ENCODE measurements at regions not wholly inside any gene's neighbourhood (a gene's known extent, or its start where the extent isn't known, plus 50 kb on each side); places are given as distances from the start of the nearest gene placed in this dataset.

DNA sequence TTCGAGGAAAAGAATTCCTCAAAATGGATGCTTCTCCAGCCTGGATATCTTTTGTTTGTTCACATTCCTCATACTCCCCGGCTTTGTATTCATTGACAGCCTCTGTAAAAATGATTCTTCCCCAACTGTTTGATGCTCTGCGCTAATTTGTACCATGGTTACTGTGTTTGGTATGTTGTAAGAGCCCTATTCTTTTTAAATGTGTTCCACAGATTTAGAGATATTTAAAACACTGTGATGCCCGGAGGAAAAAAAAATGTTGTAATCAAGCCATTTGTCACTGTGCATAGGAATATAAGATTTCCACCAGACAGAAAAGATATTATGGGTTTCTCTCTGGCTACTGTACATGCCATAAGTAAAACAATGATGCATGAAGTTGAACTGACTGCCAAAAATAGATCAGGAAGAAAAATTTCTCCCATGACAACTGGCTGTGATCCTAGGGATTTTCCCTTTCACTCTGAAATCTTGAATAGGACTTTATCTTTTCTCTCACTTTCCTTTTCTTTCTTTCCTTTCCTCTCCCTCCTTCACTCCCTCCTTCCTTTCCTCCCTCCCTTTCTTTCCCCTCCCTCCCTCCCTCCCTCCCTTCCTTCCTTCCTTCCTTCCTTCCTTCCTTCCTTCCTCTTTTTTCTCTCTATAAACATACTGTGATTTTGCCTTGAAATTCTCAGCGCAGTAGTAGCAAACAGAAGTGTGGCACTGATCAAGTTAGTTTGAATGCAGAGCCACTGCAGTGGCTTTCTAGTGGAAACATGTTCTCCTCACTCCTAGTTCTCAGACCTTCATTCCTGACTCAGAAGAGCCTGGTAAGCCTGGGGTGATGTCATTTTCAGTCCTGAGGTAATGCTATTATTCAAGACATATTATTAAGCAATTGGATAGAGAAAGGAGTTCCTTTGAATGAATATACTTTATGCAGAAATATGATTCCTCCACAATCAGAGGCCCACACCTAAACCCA lies 254.9 kb upstream of the TBL1XR1 start:
- POLR2A ChIA-PET, result interaction anchor here (0.6 kb wide), 1 partner anchor 29 kb away, joined by 6 read pairs; no protein-coding TSS in a partner anchor
- Histone ChIP-seq H3K4me3 (ENCODE audit: control extremely low read depth in 1 of 5, extremely low read depth in 1 of 5, insufficient read depth in 1 of 5, low read depth in 2 of 5, low read length in 4 of 5) (no peak overlapping the region), H3K79me2 (ENCODE audit: control insufficient read depth, insufficient read depth, low read length) (no peaks in the 10 kb centered on the region), H4K20me1 (ENCODE audit: control insufficient read depth, insufficient read depth, low read length, poor library complexity, severe bottlenecking) (no peaks in the 10 kb centered on the region), H3K9ac (ENCODE audit: low read length) (no peak overlapping the region), H3K9me3 (ENCODE audit: control extremely low read depth in 1 of 3, control insufficient read depth in 2 of 3, insufficient read depth in 1 of 3, low read length in 2 of 3) (peaks cover 0 to 2% (median 0%) of the 10 kb centered on the region in 3 donors), H3K4me2 (replicated peaks; ENCODE audit: low read depth, low read length, poor library complexity, severe bottlenecking) (no peak overlapping the region), H3K27ac (ENCODE audit: low read length in 2 of 2) (no peak overlapping the region), H3K36me3 (replicated peaks in 1 of 2; ENCODE audit: control extremely low read depth in 1 of 2, control insufficient read depth in 1 of 2, extremely low read depth in 1 of 2, insufficient read depth in 2 of 2, low read length in 1 of 2) (no peaks in the 10 kb centered on the region), H3K27me3 (replicated peaks in 1 of 4; ENCODE audit: control extremely low read depth in 1 of 4, control insufficient read depth in 3 of 4, insufficient read depth in 4 of 4, low read length in 3 of 4) (no peaks in the 10 kb centered on the region), H2AFZ (ENCODE audit: insufficient read depth, low read depth, low read length, poor library complexity, severe bottlenecking) (no peak overlapping the region), H3K4me1 (ENCODE audit: control insufficient read depth in 2 of 2, insufficient read depth in 2 of 2, low read length in 2 of 2) (peaks cover 7 to 11% of the 10 kb centered on the region in 2 donors)
- DNase-seq, result no peak
- Mint-ChIP-seq H3K27me3 (no peaks in the 10 kb centered on the region), H3K4me3 (no peak overlapping the region), H3K9me3 (ENCODE audit: insufficient read depth) (no peaks in the 10 kb centered on the region), H3K4me1 (peaks cover 13% of the 10 kb centered on the region), H3K27ac (no peak overlapping the region)
- WGBS (ENCODE audit: insufficient coverage), result no CpG with 5 or more reads among the region's 5 CpGs
- CTCF ChIA-PET, result no interaction called here
- TF ChIP-seq, protein P1, sequence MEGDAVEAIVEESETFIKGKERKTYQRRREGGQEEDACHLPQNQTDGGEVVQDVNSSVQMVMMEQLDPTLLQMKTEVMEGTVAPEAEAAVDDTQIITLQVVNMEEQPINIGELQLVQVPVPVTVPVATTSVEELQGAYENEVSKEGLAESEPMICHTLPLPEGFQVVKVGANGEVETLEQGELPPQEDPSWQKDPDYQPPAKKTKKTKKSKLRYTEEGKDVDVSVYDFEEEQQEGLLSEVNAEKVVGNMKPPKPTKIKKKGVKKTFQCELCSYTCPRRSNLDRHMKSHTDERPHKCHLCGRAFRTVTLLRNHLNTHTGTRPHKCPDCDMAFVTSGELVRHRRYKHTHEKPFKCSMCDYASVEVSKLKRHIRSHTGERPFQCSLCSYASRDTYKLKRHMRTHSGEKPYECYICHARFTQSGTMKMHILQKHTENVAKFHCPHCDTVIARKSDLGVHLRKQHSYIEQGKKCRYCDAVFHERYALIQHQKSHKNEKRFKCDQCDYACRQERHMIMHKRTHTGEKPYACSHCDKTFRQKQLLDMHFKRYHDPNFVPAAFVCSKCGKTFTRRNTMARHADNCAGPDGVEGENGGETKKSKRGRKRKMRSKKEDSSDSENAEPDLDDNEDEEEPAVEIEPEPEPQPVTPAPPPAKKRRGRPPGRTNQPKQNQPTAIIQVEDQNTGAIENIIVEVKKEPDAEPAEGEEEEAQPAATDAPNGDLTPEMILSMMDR (IDR thresholded peaks at IDR 0.05), result no peak
- TF ChIP-seq EZH2 (IDR thresholded peaks at IDR 0.05; ENCODE audit: borderline replicate concordance, insufficient read depth, low read depth, low read length, poor library complexity, severe bottlenecking), result no peak
- ATAC-seq (ENCODE audit: low read depth), result no peak
- intact Hi-C loops (cut with micrococcal nuclease), result no loop called here

DNA sequence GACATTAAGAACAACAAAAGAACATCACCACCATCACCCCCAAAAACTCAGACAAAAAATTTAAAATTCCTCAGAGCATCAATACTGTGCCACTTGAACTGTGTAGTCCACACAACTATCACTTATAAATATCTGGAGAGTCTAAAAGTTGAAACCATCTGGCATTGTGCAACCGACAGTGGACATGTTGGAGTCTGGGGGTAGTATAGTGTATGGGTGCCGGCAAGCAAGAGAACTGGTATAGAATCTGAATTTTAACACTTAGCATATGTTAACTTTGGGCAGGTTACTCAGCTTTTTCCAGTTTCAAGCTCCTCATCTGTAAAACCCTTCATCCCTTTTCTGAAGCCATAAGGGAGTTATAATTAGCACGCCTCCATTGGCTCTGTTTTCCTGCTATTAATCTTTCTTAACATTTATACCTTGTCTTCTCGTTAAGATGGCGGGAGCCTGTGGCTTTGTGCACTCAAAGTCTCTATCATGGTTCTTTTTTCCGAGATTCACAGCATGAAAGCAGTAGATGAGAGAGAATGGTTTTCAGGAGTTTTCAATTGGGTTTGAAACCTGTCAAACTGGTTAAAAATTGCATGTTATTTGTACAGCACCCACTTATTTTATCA lies 255.7 kb upstream of the TBL1XR1 start:
- Mint-ChIP-seq H3K4me3 (no peak overlapping the region), H3K27ac (no peak overlapping the region), H3K4me1 (peaks cover 13% of the 10 kb centered on the region), H3K9me3 (ENCODE audit: insufficient read depth) (no peaks in the 10 kb centered on the region), H3K27me3 (no peaks in the 10 kb centered on the region)
- ATAC-seq (ENCODE audit: low read depth) (no peak), DNase-seq (no peak)
- no peak overlapping the region for H3K27ac ChIP-seq (ENCODE audit: low read length in 2 of 2)
- intact Hi-C loops (cut with micrococcal nuclease), result no loop called here
- CTCF ChIA-PET, result no interaction called here
- no peak overlapping the region for H3K9ac ChIP-seq (ENCODE audit: low read length)
- peaks cover 0 to 8% (median 0%) of the 10 kb centered on the region in 3 donors for H3K9me3 ChIP-seq (ENCODE audit: control extremely low read depth in 1 of 3, control insufficient read depth in 2 of 3, insufficient read depth in 1 of 3, low read length in 2 of 3)
- H4K20me1 ChIP-seq (ENCODE audit: control insufficient read depth, insufficient read depth, low read length, poor library complexity, severe bottlenecking), result no peaks in the 10 kb centered on the region
- no peak overlapping the region for H3K4me2 ChIP-seq (replicated peaks; ENCODE audit: low read depth, low read length, poor library complexity, severe bottlenecking)
- no peaks in the 10 kb centered on the region for H3K27me3 ChIP-seq (replicated peaks in 1 of 4; ENCODE audit: control extremely low read depth in 1 of 4, control insufficient read depth in 3 of 4, insufficient read depth in 4 of 4, low read length in 3 of 4)
- no peaks in the 10 kb centered on the region for H3K79me2 ChIP-seq (ENCODE audit: control insufficient read depth, insufficient read depth, low read length)
- peaks cover 7 to 11% of the 10 kb centered on the region in 2 donors for H3K4me1 ChIP-seq (ENCODE audit: control insufficient read depth in 2 of 2, insufficient read depth in 2 of 2, low read length in 2 of 2)
- POLR2A ChIA-PET, result no interaction called here
- H2AFZ ChIP-seq (ENCODE audit: insufficient read depth, low read depth, low read length, poor library complexity, severe bottlenecking), result no peak overlapping the region
- no peaks in the 10 kb centered on the region for H3K36me3 ChIP-seq (replicated peaks in 1 of 2; ENCODE audit: control extremely low read depth in 1 of 2, control insufficient read depth in 1 of 2, extremely low read depth in 1 of 2, insufficient read depth in 2 of 2, low read length in 1 of 2)
- WGBS (ENCODE audit: insufficient coverage), result 95% methylated on average over 4 of the region's 6 CpGs
- TF ChIP-seq, protein P1 (IDR thresholded peaks at IDR 0.05), result no peak
- TF ChIP-seq EZH2 (IDR thresholded peaks at IDR 0.05; ENCODE audit: borderline replicate concordance, insufficient read depth, low read depth, low read length, poor library complexity, severe bottlenecking), result no peak
- no peak overlapping the region for H3K4me3 ChIP-seq (ENCODE audit: control extremely low read depth in 1 of 5, extremely low read depth in 1 of 5, insufficient read depth in 1 of 5, low read depth in 2 of 5, low read length in 4 of 5)
